ENCODE measurements at regions not wholly inside any gene's neighbourhood (a gene's known extent, or its start where the extent isn't known, plus 50 kb on each side); places are given as distances from the start of the nearest gene placed in this dataset.
A peak's percentile ranks its signal among the peaks of the same experiment; 100 is the strongest.
"Not testable (repeated sequence)": the region's sequence is repeated elsewhere in the genome, so short reads cannot be mapped to it uniquely, and the experiment has no call there.

- no peak for DNase-seq
Measured at GRCh38 chr17:12195418-12195817, 174.7 kb downstream of the MAP2K4 start.

DNA sequence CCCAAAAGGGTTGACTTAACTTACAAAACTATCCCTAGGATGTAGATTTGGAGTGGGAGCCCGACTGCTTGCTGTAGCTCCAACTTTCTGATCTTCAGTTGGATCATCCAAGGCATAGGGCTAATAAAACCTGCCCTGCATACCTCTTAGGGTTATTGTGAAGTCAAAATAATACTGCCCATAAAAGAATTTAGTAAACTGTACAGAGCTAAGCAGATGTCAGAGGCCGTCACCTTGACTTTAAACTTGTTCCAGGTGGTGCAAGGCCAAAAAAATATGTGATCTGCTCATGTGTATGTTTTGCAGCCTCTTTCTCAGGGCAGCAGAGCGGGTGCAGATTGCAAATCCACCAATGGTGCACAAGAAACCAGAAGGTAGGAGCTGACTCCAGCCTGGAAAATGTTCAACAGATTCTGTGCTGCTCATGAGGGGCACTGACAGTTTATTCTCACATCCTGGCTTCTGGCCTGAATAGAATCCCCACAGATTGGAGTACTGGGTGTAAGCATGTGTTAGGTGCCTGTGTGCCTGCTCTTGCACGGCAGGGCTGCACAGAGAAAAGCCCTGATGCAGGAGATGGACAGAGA is 180.7 kb downstream of the MAP2K4 start:
- DNase-seq, result no peak

DNA sequence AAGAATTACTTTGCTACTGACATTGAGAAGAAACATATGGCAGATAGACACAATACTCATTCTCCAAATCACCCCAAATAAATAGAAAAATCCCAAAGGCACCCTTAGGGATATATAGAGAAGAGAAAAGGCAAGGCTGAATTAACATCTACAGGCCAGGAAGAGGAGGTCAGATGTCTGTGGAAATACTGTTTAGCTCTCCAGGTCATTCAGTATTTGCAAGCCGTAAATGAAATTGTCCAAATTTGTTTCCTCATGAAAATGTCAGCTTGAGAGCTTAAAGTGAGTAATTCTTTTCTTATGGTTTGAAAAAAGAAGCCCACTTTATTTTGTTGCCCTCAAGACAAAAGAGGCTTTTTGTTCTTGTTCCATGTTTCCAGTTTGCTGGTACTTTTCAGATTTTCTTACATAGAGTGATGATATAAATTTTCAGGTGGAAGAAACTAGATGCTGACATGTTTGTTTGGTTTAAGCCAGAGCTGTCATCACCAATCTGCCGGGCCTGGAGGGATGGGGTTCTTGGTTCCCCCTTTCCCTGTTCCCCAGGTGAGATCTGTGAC is 189.0 kb downstream of the MAP2K4 start:
- no peak for DNase-seq

- not testable (repeated sequence) for DNase-seq
Measured at GRCh38 chr17:12220714-12221439, 200.2 kb downstream of the MAP2K4 start.

- no peak for DNase-seq
Measured at GRCh38 chr17:12222392-12222791, 201.7 kb downstream of the MAP2K4 start.

DNA sequence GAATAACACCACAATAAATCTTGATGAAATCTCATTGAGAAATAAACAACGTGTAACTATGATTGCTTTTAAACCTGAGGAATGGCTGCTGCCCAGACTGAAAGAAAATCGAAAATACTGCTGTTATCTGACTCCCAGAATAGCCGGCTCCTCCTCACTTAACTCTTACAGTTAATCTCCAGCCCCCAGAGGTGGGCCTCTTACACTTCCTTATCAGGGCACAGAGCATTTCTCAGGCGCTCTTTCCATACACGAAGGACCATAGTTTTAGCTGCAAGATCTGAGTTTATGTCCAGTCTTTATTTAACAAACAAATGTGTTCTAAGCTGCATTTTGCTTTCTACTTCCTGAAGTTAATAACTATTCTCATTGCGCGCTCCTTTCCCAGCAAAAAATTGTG is 206.9 kb downstream of the MAP2K4 start:
- no peak for DNase-seq

DNA sequence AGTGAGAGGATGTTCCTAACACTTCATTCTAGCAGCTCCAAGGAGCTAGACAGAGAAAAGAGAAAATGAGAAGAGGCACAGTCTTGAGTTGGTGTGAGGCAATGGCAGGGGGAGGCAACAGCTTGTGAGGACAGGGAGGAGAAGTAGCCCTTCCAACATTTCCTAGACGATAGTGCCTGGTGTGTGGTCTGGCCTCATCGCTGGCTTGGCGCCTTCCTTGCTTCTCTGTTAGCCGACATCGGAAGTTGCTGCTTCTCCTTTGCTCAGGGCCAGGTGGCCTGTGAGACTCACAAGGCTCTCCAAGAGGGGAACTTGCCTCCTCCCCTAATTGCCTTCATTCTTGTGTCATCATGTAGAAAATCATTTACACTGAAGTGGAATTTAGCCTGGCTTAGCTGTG is 208.7 kb downstream of the MAP2K4 start:
- DNase-seq, result no peak

DNA sequence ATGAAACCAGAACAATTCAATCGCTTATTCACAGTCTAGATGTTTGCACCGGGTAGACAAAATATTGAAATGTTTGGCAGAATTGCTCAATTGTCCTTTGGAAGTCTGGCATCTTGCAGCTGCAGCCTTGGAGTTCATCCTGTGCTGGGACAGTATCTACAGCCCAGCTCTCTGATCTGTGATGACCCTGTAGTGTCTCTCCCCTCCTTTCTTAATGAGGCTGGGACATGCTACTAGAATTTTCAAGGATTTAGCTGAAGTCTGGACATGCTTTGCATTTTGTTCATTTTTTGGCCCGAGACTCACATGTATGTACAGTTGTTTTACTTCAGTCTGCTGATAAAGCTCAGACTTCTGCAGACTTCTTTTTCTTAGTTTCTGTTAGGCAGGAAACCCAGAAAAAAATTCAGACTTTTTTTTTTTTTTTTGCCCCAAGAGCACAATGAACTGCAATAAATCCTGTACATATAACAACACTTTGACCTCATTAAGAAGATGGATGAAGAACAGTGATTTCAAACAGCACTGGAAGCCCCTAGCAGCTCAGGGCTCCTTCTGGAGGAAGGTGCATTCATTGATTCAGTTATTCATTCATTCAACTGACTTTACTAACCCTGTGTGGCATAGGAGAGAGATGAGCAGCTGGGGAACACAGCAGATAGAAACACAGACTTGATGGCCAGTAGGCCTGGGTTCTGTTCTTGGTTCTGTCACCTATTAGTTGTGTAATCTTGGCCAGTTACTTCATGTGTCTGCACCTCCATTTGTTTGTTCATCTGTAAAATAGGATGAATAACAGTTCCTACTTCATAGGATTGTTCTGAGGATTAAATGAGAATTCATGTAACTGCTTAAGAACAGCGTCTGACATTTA is 210.0 kb downstream of the MAP2K4 start:
- no peak for DNase-seq

DNA sequence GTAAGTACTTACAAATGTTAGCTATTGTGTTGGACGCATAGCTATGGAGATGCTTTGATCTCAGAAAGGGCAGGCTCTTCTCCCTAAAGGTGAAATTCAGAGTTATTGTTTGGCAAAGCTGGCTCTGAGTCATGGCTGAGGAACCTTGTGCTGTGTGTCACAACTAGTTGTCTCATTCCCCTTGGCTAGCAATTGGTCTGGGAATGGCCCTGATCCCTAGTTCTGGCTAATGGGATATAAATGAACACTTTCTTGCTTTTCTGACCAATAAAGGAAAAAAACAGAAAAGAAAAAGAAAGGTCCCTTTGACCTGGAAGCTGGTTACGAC is 210.6 kb downstream of the MAP2K4 start:
- no peak for DNase-seq

DNA sequence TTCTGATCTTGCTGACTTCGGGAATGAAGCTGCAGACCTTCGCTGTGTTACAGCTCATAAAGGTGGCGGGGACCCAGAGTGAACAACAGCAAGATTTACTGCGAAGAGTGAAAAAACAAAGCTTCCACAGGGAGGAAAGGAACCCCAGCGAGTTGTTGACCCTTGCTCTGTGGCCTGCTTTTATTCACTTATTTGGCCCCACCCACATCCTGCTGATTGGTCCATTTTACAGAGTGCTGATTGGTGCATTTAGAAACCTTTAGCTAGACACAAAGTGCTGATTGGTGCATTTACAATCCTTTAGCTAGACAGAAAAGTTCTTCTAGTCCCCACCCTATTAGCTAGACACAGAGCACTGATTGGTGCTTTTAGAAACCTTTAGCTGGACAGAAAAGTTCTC is 218.3 kb downstream of the MAP2K4 start:
- not testable (repeated sequence) for DNase-seq

GRCh38 chr17:12242345-12242954 is 221.8 kb downstream of the MAP2K4 start:
- DNase-seq, result no peak

DNA sequence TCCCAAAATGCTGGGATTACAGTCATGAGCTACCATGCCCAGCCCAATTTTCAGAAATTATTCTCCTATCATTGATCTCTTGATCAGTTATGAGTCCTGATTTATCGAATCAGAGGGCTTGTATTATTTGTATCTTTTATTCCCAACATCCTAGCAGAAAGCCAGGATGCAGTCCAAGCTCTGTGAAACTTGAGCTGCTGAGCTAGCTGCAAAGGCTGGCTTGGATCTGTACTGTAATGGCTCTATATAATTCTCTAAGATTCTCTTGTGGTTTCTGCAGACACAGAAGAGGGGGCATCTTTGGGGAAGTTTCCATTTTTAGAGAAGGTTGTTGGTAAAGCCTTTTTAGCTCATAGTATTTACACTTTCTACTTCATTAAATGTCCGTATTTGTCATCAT is 227.1 kb downstream of the MAP2K4 start:
- DNase-seq, result no peak

GRCh38 chr17:12250973-12251372 is 230.3 kb downstream of the MAP2K4 start:
- DNase-seq, result no peak

DNA sequence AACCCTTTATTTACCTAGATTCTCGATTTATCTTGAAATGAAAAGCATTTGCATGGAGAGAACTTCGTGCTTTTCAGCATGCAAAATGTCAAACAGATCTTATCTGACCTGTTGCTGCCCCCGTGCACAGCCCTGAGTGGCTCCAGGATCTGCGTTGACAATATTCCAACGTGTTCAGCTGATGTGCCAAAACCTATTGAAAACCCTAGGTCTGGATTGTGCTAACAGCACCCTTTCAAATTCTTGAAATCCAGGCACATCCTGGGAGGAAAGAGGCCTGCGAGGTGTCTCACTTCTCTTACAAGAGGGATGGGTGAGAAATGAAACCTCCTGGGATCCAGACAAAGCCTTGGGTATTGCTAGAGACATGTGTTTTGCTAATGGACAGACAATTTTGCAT is 231.8 kb downstream of the MAP2K4 start:
- no peak for DNase-seq

DNA sequence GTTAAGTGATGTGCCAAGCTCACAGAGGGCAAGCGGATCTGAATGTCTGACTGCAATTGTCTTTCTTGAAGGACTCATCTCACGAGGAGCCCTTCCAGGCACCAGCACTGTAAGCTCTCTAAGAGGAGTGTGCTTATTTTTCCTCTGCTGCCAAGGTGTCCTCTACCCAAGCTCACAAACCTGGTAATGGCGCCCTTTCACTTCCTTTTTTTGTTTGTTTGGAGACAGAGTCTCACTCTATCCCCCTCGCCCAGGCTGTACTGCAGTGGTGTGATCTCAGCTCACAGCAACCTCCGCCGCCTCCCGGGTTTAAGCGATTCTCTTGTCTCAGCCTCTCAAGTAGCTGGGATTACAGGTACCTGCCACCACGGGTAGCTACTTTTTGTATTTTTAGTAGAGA is 233.8 kb downstream of the MAP2K4 start:
- no peak for DNase-seq

DNA sequence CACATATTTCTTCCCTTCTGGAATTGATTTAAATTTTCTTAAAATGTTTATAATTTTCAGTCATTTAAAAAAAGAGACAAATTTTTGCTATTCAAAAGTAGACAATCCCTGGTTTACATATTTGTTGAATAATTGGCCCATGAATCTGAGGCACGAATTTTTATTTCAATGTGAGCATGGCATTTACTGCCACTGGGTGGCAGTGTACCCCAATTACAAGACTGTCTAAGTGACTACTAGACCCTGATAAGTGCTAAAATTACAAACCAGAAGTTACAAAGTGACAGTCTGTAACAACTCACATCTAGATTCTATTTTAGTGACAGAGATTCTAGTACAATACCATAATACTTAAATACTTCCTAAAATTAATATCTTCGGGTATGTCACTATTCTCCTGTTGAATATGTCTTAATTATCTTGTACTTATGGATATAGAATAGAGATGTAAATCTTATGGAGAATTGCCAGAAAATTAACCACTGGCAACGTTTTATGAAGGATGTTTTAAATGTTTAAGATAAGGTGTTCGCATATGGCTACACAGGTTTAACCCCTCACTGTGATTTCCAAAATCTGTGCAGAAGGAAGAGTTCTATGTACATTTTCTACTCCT is 235.8 kb downstream of the MAP2K4 start:
- peak; percentile 7 for DNase-seq

DNA sequence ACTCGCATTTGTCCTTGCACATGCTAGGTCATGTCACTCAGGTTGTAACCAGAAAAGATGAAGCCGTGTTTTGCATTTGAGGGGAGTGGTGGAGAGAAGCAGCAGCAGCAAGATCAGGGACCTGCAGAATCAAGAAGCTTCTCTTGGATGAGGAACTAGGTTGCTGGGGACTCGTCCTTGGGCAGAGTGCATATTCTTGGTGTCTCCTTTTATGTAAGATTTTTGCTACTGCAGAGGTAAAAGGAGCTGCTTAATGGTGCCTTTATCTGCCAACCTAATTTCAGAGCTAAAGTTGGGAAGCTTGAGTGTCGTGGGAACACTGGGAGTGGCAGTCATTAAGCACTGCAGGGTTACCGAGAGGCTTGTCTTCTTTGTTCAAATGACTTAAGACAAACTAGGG is 236.5 kb downstream of the MAP2K4 start:
- no peak for DNase-seq

DNA sequence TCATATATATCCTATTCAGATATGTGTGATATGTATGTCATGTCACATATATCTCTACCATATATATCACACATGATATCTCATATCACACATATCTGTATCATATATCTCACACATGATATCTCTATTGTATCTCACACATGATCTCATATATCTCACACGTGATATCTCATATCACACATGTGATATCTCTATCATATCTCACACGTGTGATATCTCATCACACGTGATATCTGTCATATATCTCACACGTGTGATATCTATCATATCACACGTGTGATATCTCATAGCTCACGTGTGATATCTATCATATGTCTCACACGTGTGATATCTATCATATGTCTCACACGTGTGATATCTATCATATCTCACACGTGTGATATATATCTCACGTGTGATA is 240.7 kb downstream of the MAP2K4 start:
- DNase-seq, result no peak

- no peak for DNase-seq
Measured at GRCh38 chr17:12269751-12270150, 249.1 kb downstream of the MAP2K4 start.

DNA sequence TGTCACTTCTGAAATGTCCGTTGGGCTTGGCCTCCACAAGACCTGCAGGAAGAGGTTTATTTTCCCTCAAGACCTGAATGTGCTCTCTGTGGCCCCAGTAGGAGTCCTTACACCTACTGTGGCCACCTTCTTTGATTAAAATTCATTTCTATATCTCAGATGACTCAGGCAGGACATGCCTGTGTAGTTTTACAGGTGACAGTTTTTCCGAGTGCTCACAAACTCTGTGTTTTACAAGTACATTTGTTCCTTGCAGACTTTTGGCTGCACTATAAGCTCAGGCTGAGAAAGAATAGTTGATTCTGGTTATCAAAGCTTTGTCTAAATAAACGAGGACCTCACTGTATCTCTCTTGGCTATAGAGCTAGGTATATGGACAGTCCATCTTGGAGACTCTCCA is 257.1 kb downstream of the MAP2K4 start:
- DNase-seq, result no peak

DNA sequence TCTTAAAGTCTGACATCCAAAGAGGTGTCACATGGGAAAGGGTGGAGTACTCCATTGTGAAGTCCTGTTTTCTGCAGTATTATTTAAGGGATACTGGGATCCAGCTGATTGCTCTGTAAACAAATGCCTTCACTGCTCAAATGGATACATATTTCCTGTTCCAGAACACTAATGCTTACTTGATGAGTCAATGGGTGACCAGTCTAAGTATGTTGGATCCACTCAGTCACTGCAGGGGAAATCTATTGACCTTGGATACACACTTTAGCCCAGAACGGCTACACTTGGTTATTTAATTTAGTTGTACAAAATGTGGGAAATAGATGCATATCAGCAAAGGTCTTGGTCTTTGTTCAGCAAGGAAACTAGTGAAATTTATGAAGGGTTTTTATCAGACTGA is 261.4 kb downstream of the MAP2K4 start:
- DNase-seq, result no peak

DNA sequence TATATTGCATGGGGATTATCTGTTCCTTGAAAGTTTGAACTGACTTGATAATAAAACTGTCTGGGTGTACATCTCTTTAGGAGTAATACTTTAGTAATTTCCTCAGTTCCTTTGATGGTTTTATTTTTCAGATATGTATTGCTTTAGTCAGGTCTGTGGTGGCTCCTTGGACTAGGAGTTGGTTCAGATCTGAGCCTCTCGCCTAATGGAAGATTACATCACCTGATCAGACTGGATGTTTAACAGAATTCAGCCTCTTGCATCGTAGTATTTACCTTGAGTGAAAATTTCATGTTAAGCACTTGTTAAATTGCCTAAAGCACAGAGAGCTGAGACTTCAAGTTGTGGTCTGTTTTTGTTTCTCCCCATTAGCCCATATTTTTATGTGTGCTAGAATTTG is 267.3 kb downstream of the MAP2K4 start:
- no peak for DNase-seq

DNA sequence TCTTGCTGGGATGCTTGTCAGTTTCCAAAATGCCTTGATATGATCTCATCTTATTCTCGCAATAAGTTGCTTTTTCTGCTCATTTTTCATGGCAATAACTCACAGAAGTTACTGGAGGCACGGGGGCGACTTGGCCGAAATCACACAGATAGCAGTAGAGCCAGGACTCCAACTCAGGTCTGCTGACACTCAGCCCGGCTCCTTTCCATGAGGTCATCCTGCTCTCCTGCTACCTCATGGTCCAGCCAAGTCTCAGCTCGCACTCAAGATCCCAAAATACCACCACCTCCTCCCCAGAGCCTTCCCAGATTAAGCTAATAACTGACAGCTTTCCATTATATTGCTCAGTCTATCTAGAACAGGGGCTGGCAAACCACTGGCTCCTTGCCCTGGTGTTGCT is 269.5 kb downstream of the MAP2K4 start:
- DNase-seq, result no peak
